WTC11 (cell line): ENCODE measurements at regions not wholly inside any gene's neighbourhood (a gene's known extent, or its start where the extent isn't known, plus 50 kb on each side); places are given as distances from the start of the nearest gene placed in this dataset.

Source experiments
- ATAC-seq: fragments of 200-7000 bp; cut with Tn5 transposase; 2 replicates; pipeline ENCODE4 v1.10.0; 2021; ENCODE audit warnings: mild to moderate bottlenecking, moderate library complexity
- CTCF ChIA-PET: fragments of 300-600 bp; sonication (Branson Sonifier 250); formaldehyde crosslinking; loops from one replicate; lab custom pipeline; 2021; ENCODE audit warnings: antibody characterized with exemption; lab: Charles Lee
- POLR2A ChIA-PET: fragments of 350-600 bp; sonication (Branson Sonifier 250); formaldehyde crosslinking; loops from one replicate; lab custom pipeline; 2021; ENCODE audit warnings: antibody characterized with exemption; lab: Charles Lee
- DNase-seq: peaks from one replicate; pipeline ENCODE4 v3.0.0; 2021; ENCODE audit warnings: low spot score
- H3K27ac Mint-ChIP-seq: 2 replicates; pipeline ENCODE4 v1.8.0; 2021; ENCODE audit warnings: mixed read lengths
- H3K27me3 Mint-ChIP-seq: 2 replicates; pipeline ENCODE4 v1.8.0; 2021; ENCODE audit warnings: low read depth, mild to moderate bottlenecking, moderate library complexity, mixed read lengths
- H3K36me3 Mint-ChIP-seq: 2 replicates; pipeline ENCODE4 v1.8.0; 2021; ENCODE audit warnings: mixed read lengths
- H3K4me1 Mint-ChIP-seq: 2 replicates; pipeline ENCODE4 v1.8.0; 2022; ENCODE audit warnings: mixed read lengths
- H3K4me3 Mint-ChIP-seq: 2 replicates; pipeline ENCODE4 v1.8.0; 2021; ENCODE audit warnings: mild to moderate bottlenecking, moderate library complexity, mixed read lengths
- H3K9me3 Mint-ChIP-seq: 2 replicates; pipeline ENCODE4 v1.8.0; 2021; ENCODE audit warnings: mixed read lengths
- CREM ChIP-seq: sonication (generic); formaldehyde crosslinking; IDR thresholded peaks from 2 replicates; pipeline ENCODE4 v1.8.1; 2022; ENCODE audit warnings: mild to moderate bottlenecking, missing genetic modification reagents, moderate library complexity
- ELF4 ChIP-seq: sonication (generic); formaldehyde crosslinking; IDR thresholded peaks from 2 replicates; pipeline ENCODE4 v1.8.1; 2022; ENCODE audit warnings: low read depth, mild to moderate bottlenecking, moderate library complexity, missing genetic modification reagents
- EMX1 ChIP-seq: fragments of 250-450 bp; sonication (Bioruptor Pico); IDR thresholded peaks from 2 replicates; pipeline ENCODE4 v1.8.0; 2021; ENCODE audit warnings: mild to moderate bottlenecking
- ETV6 ChIP-seq: sonication (generic); formaldehyde crosslinking; IDR thresholded peaks from 2 replicates; pipeline ENCODE4 v1.8.1; 2022; ENCODE audit warnings: mild to moderate bottlenecking, missing genetic modification reagents
- HMGA2 ChIP-seq: fragments of 250-450 bp; sonication (Bioruptor Pico); IDR thresholded peaks from 2 replicates; pipeline ENCODE4 v1.4.0; 2021; ENCODE audit warnings: mild to moderate bottlenecking, moderate library complexity
- NR3C1 ChIP-seq: sonication (generic); formaldehyde crosslinking; conservative IDR thresholded peaks from 2 replicates; pipeline ENCODE4 v1.8.1; 2023; ENCODE audit warnings: low read depth, mild to moderate bottlenecking, missing genetic modification reagents
- SOX15 ChIP-seq: fragments of 250-450 bp; sonication (Bioruptor Pico); IDR thresholded peaks from 2 replicates; pipeline ENCODE4 v1.9.0; 2021; ENCODE audit warnings: mild to moderate bottlenecking
- TCF7 ChIP-seq: sonication (generic); formaldehyde crosslinking; IDR thresholded peaks from 2 replicates; pipeline ENCODE4 v1.8.0; 2022; ENCODE audit warnings: mild to moderate bottlenecking, low read depth, missing genetic modification reagents, moderate library complexity
- ZNF219 ChIP-seq: sonication (generic); formaldehyde crosslinking; IDR thresholded peaks from 2 replicates; pipeline ENCODE4 v1.8.0; 2023; ENCODE audit warnings: missing genetic modification reagents, mild to moderate bottlenecking, borderline replicate concordance
- ZNF232 ChIP-seq: sonication (generic); formaldehyde crosslinking; IDR thresholded peaks from 2 replicates; pipeline ENCODE4 v1.8.0; 2022; ENCODE audit warnings: mild to moderate bottlenecking, missing genetic modification reagents
- TF ChIP-seq, protein P1 (sequence below): fragments of 250-450 bp; sonication (Bioruptor Pico); IDR thresholded peaks from 2 replicates; pipeline ENCODE4 v1.9.0; 2021; ENCODE audit warnings: mild to moderate bottlenecking
- TF ChIP-seq, protein P2 (sequence below): sonication (generic); formaldehyde crosslinking; IDR thresholded peaks from 2 replicates; pipeline ENCODE4 v1.8.1; 2023; ENCODE audit warnings: mild to moderate bottlenecking, missing genetic modification reagents
- TF ChIP-seq, protein P3 (sequence below): sonication (generic); formaldehyde crosslinking; conservative IDR thresholded peaks from 2 replicates; pipeline ENCODE4 v1.8.1; 2023; ENCODE audit warnings: mild to moderate bottlenecking, low read depth, missing genetic modification reagents, moderate library complexity
- TF ChIP-seq, protein P4 (sequence below): sonication (generic); formaldehyde crosslinking; IDR thresholded peaks from 2 replicates; pipeline ENCODE4 v1.8.0; 2022; ENCODE audit warnings: mild to moderate bottlenecking, missing genetic modification reagents
- TF ChIP-seq, protein P5 (sequence below): fragments of 250-450 bp; sonication (Bioruptor Pico); conservative IDR thresholded peaks from 2 replicates; pipeline ENCODE4 v1.9.0; 2021; ENCODE audit warnings: mild to moderate bottlenecking
- TF ChIP-seq, protein P6 (sequence below): sonication (generic); formaldehyde crosslinking; IDR thresholded peaks from 2 replicates; pipeline ENCODE4 v1.8.1; 2023; ENCODE audit warnings: mild to moderate bottlenecking, missing genetic modification reagents, moderate library complexity
- TF ChIP-seq, protein P7 (sequence below): fragments of 250-450 bp; sonication (Bioruptor Pico); IDR thresholded peaks from 2 replicates; pipeline ENCODE4 v2.1.2; 2022; ENCODE audit warnings: mild to moderate bottlenecking, moderate library complexity
- TF ChIP-seq, protein P8 (sequence below): sonication (generic); formaldehyde crosslinking; IDR thresholded peaks from 2 replicates; pipeline ENCODE4 v1.8.0; 2022; ENCODE audit warnings: mild to moderate bottlenecking, missing genetic modification reagents

DNA sequence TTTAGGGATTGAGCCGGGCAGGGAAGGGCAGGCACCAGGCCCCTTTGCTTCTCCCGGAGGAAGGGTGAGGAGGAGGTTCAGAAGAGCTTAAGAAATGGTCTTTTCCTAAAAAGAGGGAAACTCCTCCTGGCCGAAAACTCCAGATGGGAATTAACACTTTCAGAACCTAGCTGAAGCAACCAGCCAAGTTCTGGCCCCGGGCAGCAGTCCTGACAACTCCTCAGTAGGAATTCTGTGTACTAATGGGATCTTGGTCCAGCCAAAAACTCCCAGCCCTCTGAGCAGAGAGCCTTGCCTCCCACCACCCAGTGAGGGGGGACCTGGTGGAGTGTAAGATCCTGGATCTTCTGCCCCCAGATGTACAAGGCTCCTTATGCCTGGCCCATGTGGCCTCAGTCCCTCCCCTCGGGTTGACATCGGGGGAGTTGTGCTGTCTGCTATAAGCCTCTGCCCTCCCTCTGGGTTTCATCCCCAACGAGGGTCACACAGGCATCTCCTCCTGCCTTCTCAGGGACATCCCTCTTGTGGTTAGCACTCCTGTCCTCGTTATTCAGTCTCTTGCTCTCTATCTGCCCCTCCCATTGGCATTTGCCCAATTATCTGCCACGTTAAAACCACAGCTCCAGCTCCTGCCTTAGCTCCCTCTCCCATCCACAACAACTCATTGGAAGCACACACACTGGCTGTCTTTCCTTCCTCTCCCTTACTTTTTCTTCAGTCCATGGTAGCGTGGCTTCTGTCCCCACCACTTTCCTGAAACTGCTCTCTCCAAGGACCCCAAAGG lies 184.6 kb downstream of the CYP26B1 start:
- H3K36me3 Mint-ChIP-seq = peaks cover 15% of the 10 kb centered on the region
- 0 out of 2 replicates have a peak, but pooled peaks cover 6% of the 10 kb centered on the region for H3K4me1 Mint-ChIP-seq
- peaks cover under 1% of the 10 kb centered on the region for H3K27me3 Mint-ChIP-seq
- ATAC-seq = no peak
- no peak for DNase-seq
- H3K4me3 Mint-ChIP-seq = no peak overlapping the region
- ChIA-PET CTCF (interaction anchor here (1.0 kb wide), 1 partner anchor 69 kb away, joined by 3 read pairs; no protein-coding TSS in a partner anchor), POLR2A (no interaction called here)
- H3K9me3 Mint-ChIP-seq = peaks cover 27% of the 10 kb centered on the region
- H3K27ac Mint-ChIP-seq = no peak overlapping the region
- TF ChIP-seq, protein P1, sequence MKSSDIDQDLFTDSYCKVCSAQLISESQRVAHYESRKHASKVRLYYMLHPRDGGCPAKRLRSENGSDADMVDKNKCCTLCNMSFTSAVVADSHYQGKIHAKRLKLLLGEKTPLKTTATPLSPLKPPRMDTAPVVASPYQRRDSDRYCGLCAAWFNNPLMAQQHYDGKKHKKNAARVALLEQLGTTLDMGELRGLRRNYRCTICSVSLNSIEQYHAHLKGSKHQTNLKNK = no peak
- TF ChIP-seq CREM (CRISPR knock-in tag) = no peak
- TF ChIP-seq, protein P2, sequence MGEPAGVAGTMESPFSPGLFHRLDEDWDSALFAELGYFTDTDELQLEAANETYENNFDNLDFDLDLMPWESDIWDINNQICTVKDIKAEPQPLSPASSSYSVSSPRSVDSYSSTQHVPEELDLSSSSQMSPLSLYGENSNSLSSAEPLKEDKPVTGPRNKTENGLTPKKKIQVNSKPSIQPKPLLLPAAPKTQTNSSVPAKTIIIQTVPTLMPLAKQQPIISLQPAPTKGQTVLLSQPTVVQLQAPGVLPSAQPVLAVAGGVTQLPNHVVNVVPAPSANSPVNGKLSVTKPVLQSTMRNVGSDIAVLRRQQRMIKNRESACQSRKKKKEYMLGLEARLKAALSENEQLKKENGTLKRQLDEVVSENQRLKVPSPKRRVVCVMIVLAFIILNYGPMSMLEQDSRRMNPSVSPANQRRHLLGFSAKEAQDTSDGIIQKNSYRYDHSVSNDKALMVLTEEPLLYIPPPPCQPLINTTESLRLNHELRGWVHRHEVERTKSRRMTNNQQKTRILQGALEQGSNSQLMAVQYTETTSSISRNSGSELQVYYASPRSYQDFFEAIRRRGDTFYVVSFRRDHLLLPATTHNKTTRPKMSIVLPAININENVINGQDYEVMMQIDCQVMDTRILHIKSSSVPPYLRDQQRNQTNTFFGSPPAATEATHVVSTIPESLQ = no peak
- TF ChIP-seq EMX1 (CRISPR knock-in tag) = no peak
- no peak for TF ChIP-seq ZNF219 (CRISPR knock-in tag)
- TF ChIP-seq, protein P3, sequence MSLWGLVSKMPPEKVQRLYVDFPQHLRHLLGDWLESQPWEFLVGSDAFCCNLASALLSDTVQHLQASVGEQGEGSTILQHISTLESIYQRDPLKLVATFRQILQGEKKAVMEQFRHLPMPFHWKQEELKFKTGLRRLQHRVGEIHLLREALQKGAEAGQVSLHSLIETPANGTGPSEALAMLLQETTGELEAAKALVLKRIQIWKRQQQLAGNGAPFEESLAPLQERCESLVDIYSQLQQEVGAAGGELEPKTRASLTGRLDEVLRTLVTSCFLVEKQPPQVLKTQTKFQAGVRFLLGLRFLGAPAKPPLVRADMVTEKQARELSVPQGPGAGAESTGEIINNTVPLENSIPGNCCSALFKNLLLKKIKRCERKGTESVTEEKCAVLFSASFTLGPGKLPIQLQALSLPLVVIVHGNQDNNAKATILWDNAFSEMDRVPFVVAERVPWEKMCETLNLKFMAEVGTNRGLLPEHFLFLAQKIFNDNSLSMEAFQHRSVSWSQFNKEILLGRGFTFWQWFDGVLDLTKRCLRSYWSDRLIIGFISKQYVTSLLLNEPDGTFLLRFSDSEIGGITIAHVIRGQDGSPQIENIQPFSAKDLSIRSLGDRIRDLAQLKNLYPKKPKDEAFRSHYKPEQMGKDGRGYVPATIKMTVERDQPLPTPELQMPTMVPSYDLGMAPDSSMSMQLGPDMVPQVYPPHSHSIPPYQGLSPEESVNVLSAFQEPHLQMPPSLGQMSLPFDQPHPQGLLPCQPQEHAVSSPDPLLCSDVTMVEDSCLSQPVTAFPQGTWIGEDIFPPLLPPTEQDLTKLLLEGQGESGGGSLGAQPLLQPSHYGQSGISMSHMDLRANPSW (CRISPR knock-in tag) = no peak
- no peak for TF ChIP-seq TCF7
- TF ChIP-seq NR3C1 = no peak
- TF ChIP-seq, protein P4, sequence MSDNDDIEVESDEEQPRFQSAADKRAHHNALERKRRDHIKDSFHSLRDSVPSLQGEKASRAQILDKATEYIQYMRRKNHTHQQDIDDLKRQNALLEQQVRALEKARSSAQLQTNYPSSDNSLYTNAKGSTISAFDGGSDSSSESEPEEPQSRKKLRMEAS (CRISPR knock-in tag) = no peak
- no peak for TF ChIP-seq SOX15 (CRISPR knock-in tag)
- TF ChIP-seq, protein P5, sequence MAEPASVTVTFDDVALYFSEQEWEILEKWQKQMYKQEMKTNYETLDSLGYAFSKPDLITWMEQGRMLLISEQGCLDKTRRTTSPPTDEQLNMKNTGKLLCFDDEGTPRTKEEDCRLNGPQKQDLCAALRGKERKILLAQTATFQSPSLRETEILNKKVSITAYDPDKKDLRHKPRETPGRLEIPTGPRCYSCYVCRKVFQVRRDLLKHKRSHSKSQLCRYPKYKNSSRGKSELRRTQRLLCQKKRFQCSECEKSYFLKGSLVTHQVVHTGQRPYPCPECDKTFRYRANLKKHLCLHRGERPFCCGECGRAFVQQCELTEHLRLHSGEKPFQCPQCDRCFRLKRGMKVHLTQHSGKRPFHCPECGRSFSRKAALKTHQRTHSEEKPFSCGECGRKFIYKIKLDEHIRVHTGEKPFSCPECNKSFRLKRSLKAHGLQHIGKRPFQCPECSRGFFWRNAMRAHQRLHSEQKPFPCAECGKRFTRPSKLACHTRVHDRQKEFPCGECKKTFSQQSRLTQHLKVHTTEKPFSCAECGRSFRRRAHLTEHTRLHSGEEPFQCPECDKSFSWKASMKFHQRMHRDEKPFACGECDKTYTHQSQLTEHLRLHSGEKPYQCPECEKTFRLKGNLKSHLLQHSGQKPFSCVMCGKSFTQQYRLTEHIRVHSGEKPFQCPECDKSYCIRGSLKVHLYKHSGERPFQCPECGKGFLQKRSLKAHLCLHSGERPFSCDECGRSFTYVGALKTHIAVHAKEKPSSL = no peak
- no peak for TF ChIP-seq HMGA2 (CRISPR knock-in tag)
- TF ChIP-seq ZNF232 (CRISPR knock-in tag) = no peak
- TF ChIP-seq, protein P6, sequence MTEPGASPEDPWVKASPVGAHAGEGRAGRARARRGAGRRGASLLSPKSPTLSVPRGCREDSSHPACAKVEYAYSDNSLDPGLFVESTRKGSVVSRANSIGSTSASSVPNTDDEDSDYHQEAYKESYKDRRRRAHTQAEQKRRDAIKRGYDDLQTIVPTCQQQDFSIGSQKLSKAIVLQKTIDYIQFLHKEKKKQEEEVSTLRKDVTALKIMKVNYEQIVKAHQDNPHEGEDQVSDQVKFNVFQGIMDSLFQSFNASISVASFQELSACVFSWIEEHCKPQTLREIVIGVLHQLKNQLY = no peak
- no peak for TF ChIP-seq ETV6
- TF ChIP-seq ELF4 (CRISPR knock-in tag) = no peak
- TF ChIP-seq, protein P7, sequence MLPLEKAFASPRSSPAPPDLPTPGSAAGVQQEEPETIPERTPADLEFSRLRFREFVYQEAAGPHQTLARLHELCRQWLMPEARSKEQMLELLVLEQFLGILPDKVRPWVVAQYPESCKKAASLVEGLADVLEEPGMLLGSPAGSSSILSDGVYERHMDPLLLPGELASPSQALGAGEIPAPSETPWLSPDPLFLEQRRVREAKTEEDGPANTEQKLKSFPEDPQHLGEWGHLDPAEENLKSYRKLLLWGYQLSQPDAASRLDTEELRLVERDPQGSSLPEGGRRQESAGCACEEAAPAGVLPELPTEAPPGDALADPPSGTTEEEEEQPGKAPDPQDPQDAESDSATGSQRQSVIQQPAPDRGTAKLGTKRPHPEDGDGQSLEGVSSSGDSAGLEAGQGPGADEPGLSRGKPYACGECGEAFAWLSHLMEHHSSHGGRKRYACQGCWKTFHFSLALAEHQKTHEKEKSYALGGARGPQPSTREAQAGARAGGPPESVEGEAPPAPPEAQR (CRISPR knock-in tag) = no peak
- TF ChIP-seq, protein P8, sequence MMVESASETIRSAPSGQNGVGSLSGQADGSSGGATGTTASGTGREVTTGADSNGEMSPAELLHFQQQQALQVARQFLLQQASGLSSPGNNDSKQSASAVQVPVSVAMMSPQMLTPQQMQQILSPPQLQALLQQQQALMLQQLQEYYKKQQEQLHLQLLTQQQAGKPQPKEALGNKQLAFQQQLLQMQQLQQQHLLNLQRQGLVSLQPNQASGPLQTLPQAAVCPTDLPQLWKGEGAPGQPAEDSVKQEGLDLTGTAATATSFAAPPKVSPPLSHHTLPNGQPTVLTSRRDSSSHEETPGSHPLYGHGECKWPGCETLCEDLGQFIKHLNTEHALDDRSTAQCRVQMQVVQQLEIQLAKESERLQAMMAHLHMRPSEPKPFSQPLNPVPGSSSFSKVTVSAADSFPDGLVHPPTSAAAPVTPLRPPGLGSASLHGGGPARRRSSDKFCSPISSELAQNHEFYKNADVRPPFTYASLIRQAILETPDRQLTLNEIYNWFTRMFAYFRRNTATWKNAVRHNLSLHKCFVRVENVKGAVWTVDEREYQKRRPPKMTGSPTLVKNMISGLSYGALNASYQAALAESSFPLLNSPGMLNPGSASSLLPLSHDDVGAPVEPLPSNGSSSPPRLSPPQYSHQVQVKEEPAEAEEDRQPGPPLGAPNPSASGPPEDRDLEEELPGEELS (CRISPR knock-in tag) = no peak
